ENCODE measurements at regions not wholly inside any gene's neighbourhood (a gene's known extent, or its start where the extent isn't known, plus 50 kb on each side); places are given as distances from the start of the nearest gene placed in this dataset.

DNA sequence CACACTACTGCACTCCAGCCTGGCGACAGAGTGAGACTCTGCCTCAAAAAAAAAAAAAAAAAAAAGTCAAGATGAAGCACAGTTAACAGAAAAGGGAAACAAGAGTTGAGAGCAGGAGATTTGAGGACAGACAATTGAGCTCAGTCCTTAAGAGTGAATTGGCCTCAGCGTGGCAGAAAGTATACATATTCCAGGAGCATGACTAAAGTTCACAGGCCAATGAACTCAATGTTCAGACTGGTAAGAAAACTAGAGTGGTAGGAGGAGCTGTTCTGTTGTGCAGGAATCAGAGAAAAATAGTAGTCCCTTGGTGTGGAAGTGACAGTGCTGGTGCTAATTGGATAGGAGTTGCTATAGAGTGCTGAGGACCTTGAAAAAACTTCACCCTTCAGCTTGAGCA lies 60.0 kb downstream of the NRN1 start:
- no peak for DNase-seq

DNA sequence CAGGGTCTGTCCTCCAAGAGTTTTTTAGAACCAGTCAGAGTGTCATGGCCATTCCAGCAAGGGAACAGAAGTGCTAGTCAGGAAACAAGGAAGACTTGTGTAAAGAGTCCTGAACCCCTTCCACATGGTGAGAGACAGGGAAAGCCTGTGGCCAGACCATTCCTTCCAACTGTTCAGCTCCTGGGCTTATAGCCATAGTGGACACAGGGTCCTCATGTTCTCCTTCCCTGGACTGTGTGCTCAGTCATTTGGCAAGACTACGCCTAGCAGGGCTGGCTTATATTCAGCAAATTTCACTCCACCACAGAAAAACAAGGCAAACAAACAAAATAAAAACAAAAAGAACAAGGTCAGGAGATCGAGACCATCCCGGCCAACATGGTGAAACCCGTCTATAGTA lies 60.5 kb downstream of the NRN1 start:
- DNase-seq, result no peak

DNA sequence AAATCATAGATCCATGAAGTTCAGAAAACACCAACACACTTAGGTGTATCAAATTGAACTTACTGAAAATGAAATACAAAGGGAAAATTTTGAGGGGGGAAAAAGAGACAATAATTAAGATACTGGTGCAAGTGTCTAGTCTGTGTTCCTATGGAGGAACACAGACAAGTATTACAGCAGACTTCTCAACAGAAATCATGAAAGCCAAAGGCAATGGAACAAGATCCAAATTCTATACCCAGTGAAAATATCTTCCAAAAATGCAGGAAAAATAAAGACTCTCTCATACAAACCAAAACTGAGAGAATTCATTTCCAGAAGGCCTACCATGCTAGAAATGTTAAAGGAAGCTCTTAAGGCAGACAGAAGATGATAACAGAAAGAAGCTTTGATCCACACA lies 63.1 kb downstream of the NRN1 start:
- DNase-seq, result no peak

DNA sequence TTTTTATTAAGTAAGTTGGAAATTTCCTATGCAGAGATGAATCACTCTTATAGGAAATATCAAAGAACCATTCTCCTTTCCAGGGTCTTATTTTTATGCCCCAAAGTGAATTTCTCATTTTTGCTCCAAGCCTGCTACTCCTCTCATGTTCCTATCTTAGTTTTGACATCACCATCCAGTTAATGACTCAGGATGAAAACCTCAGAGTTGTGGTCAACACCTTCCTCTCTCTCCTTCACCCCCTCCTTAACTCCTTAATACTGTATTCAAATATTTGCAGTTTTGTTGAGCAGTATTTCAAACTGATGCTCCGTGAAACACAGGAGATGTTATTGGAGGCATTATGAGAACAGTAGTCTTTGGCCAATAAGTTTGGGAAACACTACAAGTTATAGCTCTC lies 64.1 kb downstream of the NRN1 start:
- no peak for DNase-seq

DNA sequence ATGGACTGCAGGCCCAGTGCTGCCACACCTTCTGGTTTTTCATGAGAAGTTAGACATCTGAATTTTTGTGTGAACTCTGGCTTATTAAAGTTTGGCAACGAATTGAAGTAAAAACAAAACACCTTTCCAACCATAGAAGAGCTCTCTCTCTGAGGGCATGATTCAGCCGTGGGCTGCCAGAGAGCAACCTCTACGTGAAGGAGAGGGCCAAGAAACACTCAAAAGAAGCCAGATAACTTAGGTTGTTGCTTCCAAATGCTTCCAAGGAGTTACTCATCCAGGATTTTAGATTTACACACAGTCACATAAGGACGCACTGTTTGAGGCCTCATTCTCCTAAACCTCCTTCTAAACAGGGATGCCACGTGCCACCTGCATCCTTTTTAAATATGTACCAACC lies 65.5 kb downstream of the NRN1 start:
- DNase-seq, result no peak

DNA sequence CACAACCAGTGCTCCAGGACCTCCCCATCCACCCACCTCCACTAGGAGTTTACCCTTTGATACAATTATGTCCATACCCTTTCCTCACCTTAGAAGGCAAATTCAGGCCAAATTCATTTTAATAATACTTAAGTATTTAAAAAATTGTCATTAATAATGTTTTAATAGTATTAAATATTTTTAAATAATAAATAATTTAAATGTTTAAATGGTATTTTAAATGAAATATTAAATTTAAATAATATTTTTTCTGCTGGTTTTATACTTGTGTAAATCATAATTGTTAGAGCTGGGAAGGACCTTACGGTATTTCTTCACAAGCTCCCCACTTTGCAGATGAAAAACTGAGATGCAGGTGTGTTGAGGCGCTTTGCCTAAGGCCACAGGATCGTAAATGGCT lies 67.8 kb downstream of the NRN1 start:
- DNase-seq, result no peak

DNA sequence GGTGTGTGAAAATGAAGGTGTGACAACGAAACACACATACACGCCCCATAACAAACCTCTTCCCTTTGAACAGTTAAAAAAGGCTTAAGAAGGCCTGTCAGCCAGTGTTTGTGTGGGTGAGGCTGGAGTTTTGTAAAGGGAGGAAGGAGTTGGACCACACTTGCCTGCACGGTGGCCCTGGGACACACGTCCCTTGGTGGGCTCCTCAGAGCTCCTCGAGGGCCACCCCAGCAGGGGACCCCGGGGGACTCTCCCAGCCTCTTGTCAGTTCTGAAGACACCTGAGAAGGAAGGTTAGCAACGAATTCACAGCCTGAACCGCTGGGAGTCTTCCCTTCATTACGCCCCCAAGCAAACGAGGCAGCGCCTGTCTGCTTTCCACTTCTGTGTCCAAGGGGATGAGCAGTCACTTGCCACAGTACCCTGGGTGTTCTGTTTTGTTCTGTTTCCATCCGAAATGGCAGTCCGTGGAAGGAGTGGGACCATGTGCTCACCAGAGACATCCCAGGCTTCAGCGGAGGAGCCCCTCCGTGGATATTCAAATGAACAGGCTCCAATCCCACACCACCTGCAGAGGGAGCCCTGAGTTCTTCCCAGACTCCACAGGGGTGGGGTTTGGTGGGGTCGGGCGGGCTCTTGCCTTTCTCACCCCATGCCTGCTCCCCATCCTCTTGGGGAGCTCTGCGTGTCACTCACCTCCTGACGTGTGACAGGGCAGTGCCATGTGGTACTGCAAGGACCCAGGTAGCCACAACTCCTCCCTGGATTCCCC lies 68.6 kb downstream of the NRN1 start:
- no peak for DNase-seq

DNA sequence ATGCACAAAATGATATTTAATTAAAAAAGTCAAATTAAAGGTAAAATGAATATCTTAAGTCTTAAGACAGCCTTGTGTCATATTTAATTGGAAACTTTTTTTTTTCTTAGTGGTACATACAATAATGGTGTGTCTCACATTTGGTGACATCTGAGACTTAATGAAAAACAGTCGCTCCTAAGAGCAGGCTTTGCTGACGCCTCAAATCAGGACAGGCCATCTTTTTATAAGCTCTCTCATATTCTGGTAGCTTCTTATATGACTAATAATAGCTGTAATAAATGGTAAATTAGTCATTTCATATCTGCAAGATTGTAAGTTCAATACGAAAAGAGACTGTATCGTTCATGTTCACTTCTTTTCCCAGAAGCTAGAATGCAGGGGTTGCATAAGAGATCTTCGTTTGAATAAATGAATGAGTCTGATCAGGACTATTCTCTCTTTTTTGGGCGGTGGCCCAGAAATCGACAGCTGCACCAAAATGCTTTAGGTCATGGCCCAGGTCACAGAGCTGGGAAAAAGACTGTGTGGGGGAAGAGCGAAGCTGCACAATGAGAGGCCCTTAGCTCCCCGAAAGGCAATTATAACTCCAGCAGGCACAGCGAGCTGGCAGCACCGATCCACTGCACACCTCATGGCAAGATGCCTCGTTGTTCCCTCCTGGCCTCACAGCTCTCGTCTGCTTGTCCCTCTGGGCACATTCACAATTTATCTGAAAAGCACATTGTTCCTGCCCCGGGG lies 69.4 kb downstream of the NRN1 start:
- DNase-seq, result no peak

DNA sequence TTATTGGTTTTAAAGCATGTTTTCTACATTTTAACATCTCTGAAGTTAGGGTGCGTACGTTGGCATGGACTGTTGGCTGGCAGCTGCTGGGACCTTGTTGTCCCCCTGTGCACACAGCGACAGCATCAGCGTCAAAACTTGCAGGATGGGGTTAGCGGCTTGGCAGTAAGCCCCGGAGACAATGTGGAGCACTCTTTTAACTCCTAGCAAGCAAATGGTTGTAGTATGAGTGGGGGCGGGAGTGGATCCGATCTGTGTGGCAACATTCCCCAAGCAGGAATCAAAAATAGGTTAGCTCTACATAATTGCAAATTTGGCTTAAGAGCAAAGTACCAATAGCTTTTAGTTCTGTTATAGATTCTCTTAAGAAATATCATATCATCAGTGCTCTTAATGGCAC lies 70.1 kb downstream of the NRN1 start:
- no peak for DNase-seq

DNA sequence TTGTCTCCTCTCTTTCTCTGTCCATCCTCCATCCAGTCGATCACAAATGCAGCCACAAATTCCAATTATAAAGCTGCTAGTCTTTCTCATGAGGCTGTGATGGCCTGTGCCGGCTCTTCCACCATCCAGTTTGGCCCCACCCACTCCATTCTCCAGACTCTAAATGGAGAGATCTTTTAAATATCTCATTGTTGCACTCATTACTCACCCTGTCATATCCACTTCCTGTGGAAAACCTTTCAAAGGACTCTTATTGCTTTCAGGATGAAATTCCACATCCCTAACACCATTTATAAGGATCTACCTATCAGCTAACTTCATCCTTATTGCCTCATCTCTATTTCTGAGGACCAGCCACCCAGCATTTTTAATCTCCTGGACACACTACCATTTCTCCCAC lies 70.6 kb downstream of the NRN1 start:
- DNase-seq, result no peak

DNA sequence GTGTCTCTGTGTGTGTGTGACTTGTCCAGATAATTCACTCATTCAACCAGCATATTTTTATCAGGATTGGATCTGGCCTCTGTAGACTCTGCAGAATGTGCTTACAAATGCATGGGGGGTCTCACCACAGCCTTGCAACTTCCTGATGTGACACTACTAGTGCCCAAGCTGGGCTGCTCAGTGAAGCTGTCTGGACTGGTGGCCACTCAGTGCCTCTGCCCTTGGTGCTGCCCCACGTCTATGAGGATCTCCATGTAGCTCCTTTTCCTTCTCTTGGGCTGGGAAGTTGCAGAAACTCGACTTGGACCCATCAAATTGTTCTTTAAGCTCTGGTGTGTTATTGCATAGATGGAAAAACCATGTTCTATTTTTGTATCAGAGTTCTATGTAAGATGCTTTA lies 75.8 kb downstream of the NRN1 start:
- no peak for DNase-seq

DNA sequence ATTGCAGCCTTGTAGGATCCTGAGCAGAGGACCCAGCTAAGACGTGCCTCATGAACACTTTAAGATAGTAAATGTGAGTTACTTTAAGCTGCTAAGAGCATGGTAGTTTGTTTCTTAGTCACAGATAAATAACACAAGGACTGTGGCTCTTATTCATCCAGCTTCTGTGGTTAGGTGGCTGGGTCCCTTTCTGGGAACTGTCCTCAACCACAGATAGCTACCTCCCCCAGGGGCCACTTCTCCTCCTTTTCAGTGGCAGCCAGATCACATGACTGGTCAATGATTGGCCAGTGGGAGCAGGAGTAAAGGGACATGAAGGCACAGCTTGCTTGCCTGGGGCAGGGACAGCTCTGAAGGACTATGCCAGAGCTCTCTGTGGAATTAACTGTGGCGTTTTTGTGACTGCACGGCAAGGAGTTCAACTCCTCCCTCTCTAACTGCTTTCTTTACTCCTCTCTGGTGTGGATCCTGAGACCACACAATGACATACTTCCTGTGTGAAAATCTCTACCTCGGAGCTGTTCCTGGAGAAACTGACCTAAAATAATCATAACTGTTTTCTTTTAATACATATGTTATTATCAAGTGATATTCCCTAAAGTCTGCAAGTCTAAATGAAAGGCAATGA lies 76.5 kb downstream of the NRN1 start:
- DNase-seq, result no peak

DNA sequence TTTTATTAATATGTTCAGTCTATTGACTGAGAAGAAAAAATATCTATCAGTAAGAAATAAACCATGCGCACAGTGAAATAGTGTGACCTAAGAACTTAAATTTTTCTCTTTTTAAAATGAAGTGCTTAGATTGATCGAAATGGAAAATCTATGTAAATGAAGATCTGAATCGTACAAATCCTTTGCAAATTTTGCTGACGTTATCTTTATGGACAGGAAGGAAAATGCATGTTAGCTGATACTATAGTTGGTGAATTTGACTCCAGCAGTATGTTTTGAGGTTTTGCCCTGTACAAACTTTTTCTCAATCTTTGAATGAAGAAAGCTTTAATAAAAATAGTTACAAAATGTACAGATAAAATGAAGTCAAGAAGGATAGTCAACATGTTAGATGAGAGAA lies 82.9 kb downstream of the NRN1 start:
- DNase-seq, result no peak

DNA sequence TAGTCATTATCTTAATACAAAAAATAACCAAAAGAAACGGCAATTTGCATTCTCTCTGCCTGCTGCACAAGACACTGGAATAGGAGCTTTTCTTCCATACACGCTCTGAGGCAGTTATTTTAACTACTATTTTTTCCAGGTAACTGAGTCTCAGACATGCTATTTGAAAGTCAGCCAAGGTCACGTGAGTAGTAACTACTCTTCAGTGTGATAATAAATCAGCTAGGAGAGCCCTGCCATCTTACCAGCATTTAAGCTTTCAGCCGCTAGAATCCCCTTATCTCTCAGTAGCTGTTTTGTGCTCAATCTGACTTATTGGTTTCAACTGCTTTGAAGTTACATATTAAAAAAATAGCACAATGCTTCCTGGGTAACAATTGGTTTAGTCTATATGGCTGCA lies 84.5 kb downstream of the NRN1 start:
- no peak for DNase-seq

DNA sequence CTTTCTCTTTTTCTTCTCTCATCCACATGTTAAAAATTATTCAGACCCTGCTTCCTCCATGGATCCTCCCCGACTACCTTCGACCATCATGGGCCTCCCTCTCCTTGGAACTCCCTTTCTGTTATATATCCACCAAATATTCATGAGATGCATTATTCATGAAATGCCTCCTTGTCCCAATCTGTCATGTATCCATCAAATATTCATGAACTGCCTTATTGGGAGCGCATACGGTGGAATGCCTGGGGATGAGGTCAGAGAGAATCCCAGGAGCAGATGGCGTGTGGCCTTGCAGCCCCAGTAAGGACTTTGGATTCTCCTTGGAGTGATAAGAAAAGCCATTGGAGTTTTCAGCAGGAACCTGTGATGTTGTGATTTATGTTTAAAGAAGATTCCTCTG lies 97.0 kb downstream of the NRN1 start:
- no peak for DNase-seq

DNA sequence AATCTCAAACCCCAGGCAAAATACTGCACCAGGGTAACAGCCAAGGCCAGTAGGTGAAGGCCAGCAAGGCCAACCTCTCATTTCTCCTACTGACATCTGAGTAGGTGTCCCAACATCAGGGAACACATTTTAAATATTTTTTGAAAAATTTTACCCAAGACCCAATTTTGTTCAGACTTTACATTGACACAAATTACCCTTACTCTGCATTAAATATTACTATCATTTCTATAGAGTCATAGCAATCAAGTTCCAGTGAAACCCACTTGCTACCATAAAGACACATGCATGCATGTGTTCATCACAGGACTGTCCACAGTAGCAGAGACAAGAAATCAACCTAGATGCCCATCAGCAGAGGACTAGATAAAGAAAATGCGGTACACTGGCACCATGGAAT lies 99.9 kb downstream of the NRN1 start:
- DNase-seq, result no peak

DNA sequence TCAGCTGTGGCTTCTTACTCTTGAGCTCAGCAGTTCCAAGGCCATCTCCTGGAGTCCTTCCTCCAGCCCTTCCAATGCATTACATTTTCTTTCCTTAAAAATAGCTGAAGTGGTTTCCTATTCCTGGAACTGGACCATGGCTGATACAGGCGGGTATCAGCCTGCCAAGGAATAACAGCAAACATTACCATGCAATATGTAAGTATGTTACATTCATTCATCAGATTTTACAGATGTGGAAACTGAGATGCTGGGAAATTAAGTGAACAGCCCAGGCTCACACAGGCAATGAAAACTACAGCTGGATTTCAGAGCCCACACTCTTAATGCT lies 100.4 kb downstream of the NRN1 start:
- DNase-seq, result no peak

DNA sequence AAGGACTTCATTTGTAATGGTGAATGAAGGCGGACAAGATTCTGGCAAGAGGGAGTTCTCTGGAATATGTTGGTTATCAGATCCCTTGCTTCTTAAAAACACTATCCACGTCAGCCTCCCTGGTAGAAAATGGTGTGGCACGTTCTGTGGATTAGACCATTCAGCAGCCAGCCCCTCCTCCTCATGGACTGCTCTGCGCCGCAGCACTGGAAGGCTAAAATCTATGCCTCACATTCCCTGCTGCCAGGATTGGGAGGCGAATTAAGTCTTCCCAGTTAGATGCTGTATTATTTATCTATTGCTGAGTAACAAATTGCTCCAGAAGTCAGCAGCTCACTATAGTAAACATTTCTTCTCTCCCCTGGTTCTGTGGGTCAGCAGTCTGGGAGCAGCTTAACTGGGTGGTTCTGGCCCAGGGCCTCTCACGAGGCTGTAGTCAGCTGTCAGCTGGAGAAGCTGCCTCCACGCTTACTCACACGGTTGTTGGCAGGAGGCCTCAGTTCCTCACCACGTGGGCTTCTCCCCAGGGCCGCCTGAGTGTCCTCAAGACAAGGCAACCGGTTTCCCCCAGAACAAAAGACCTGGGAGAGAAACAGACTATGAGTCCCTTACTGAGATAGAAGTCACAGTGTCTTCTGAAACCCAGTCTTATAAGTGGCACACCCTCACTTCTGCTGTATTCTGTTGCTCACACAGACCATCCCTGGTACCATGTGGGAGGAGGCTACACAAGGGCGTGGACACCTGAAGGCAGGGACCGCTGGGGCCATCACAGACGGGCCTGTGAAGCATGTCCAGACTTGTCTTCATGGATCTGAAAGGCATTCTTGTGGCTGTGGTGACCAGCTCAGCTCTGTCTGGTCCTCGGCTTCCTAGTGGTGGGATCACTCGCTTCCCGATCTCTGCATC lies 101.0 kb downstream of the NRN1 start:
- no peak for DNase-seq

DNA sequence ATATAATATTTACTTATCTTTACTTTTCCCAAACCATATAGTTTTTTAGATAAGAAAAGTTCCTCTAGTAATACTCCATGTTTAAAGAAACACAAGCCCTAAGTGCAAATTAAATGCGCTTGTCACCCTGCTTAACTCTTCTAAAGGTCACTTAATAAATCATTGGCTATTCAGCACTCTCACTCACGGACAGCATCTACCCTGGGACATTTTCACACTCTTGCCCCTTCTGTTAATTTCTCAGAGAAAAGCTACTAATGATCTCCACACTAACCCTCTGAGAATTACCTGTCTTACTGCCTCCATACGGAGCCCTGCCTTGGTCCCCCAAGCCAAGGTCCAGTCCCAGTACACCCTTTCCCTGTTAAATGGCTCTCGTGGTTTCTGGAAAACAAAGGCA lies 102.2 kb downstream of the NRN1 start:
- no peak for DNase-seq

DNA sequence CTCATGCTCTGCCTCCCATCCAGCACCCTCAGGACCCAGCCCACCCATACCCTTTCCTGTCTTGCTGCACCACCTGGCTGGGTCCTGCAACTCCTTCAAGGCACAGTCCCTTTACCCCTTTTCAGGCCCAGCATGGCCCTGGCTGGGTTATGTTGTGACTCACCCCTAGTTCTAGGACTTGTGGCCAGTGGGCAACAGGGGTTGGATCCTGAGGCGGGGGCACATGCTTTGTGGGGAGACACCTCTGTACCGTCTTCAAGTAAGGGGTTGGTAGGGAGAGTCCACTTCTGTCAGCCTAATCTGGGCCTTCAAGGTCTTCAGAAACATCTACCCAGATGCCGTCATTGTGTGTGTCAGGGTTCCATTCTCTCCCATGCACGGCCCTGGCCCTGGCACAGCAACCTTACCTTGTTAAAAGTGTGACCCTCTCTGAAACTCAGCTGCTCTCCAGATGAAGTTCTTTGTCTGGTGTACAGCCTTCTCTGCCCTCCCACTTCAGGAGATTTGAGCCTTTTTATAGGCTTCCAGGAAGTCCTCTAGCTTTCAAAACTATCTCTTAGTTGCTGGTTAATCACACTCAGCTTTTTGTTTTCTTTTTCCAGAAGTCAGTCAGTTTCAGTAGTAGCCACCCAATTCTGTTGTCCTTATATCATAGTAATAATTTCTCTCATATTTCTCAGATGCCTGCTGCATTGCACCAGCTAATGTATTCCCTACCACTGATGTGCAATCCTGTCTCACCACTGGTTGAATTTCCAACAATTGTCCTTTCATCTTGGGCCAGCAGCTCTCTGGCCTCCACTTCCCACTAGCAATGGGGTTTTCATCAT lies 107.3 kb downstream of the NRN1 start:
- DNase-seq, result no peak

DNA sequence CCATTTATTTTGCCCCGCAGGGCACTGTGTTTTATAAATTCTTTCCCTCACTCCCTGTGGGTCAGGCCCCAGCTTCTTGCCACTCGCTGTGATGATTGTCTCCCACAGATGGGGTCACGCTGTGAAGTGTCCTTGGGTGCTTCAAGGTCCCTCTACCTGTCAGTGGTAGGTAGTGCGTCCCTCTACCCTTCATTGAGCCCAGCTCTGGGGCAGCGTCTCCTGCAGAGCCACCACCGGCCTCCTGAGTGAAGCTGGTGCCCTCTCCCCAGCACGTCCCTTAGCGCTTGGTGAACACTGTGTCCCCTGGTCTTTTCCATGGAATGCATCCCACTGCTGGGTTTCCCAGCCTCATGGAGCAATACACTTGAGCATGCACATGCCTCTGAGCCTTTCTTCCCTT lies 108.2 kb downstream of the NRN1 start:
- DNase-seq, result no peak

DNA sequence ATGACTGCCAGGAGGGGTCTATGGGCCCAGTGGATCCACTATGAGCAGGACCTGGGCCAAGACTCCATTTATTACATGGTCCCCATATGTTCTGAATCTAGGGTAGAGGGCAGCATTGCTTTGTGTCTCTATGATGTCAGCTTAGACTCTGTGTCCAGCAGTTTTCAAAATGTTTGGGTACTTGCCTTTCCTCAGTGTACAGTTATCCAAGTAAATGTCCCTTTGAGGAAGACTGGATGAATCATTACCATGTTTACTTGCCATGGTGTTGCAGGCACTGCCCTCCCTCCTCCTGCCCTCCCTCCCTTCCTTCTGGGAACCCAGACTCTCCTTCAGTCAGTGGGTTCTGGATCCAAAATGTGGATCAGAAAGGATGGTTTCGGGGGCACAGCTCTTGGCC lies 108.6 kb downstream of the NRN1 start:
- no peak for DNase-seq
